HG02623 (cell line): ENCODE measurements at regions not wholly inside any gene's neighbourhood (a gene's known extent, or its start where the extent isn't known, plus 50 kb on each side); places are given as distances from the start of the nearest gene placed in this dataset.
"Not testable (repeated sequence)": the region's sequence is repeated elsewhere in the genome, so short reads cannot be mapped to it uniquely, and the experiment has no call there.

Source experiments
- ATAC-seq: cut with Tn5 transposase; IDR thresholded peaks from one replicate; pipeline ENCODE4 v1.9.1; 2021; ENCODE audit warnings: moderate library complexity; ENCODE audit not compliant: unreplicated experiment

DNA sequence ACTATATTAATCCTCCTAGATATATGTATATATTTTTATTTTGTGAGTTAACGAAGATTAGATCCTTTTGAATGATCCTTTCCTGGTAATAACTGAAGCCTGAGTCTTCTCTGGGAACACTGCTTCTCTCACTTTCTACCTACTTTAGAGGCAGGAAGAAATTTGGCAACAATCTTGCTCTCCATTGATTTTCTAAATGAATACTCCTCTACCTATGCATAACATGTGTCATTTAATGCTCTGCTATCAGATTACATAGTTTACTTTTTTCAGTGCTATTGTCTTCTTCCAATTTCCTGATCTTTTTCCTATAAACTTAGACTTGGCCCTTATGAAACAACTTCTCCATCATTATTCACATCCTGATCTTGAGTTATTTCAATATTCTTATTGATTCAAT lies 60.4 kb upstream of the PDHA2 start:
- no peak for ATAC-seq

DNA sequence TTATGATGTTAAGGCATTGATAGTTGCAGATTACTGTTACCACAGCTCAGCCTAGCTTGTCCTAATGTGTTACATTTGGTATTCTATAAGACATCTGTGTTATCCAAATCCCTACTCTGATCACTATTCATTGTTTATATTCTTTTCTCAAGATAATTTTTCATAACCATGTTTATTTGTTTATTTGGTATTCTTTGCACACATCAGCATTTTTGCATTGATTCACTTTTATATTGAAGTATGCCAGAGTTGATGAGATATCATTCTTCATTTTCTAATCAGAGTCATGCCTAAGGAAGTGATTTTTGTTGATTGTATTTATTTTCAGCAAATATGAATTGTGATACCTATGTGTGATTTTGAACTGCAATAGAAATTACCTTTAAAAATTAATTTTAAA lies 61.2 kb upstream of the PDHA2 start:
- no peak for ATAC-seq

DNA sequence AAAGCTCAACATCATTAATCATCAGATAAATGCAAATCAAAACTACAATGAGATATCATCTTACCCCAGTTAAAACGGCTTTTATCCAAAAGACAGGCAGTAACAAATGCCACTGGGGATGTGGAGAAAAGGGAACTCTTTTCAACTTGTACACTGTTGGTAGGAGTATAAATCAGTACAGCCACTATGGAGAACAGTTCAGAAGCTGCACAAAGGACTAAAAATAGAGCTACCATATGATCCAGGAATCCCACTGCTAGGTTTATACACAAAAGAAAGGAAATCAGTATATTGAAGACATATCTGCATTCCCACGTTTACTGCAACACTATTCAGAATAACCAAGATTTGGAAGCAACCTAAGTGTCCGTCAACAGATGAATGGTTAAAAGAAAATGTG lies 69.3 kb upstream of the PDHA2 start:
- ATAC-seq: not testable (repeated sequence)

DNA sequence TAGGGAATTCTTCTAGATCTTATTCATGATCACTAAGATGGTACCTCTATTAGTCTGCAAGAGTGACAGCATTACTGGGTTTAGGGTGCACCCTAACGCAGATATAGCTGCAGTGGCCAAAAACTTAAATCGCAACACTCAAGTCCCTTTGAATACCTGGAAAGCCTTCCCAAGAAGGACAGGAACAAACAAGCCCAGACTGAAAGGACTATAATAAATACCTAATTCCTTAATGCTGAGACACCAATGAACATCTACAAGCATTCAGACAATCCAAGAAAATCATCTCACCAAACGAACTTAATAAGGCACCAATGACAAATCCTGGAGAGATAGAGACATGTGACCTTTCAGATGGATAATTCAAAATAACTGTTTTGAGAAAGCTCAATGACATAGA lies 74.9 kb upstream of the PDHA2 start:
- no peak for ATAC-seq

GRCh38 chr4:95761871-95762270 lies 78.0 kb upstream of the PDHA2 start:
- ATAC-seq: no peak

DNA sequence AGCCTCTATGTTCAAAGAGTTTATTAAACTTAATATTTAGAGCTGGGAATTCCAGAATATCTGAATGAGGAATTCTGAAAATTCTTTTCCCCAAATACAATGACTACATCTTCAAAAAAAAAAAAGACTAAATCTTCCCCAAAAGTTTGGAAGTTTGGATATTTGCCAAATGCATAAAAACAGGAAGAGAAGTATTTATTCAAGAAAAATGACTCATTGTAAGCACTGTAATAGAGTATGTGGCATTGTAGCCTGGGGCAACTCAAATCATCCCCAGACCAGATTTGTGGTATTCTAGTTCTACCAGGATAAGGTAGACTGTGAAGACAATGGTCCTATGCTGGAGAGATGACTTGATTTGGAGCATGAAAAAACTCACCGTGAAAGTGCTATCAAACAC lies 78.5 kb upstream of the PDHA2 start:
- no peak for ATAC-seq

GRCh38 chr4:95760646-95761045 lies 79.2 kb upstream of the PDHA2 start:
- not testable (repeated sequence) for ATAC-seq

- no peak for ATAC-seq
Observed at GRCh38 chr4:95758001-95758400, 81.9 kb upstream of the PDHA2 start.

GRCh38 chr4:95754667-95755066 lies 85.2 kb upstream of the PDHA2 start:
- ATAC-seq: no peak

DNA sequence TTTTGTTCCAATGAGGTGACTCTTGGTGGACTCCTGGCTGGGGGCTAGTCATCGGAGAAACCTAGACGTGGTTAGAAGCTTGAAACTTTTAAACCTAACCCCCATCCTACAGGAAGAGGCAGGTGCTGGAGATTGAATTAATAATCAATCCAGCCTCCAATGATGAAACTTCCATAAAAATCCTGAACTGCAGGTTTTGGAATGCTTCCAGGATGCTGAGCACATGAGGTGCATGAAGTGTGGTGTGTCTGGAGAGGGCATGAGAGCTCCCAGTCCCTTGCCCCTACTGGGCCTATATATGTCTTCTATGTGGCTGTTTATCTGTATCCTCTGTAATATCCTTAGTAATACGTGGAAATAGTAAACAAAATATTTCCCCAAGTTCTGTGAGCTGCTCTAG lies 90.7 kb upstream of the PDHA2 start:
- no peak for ATAC-seq

DNA sequence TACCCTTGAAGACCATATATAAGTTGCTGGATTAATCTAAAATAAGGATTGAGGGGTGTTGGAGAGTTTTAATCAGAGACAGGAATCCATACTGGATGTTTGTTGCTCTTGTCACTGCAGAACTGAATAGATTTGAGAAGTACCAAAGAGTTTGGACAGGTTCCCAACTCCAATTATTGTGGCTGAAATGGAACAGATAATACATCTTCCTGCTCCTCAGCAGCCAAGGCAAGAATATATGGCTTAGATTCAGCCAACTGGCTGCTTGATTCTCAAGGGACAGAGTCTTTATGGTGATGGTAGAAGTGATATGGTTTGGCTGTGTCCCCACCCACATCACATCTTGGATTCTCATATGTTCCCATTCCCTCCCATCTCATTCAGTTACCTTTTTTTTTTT lies 97.0 kb upstream of the PDHA2 start:
- no peak for ATAC-seq

- ATAC-seq: no peak
Observed at GRCh38 chr4:95742179-95742578, 97.7 kb upstream of the PDHA2 start.

GRCh38 chr4:95732061-95732460 lies 107.8 kb upstream of the PDHA2 start:
- no peak for ATAC-seq

DNA sequence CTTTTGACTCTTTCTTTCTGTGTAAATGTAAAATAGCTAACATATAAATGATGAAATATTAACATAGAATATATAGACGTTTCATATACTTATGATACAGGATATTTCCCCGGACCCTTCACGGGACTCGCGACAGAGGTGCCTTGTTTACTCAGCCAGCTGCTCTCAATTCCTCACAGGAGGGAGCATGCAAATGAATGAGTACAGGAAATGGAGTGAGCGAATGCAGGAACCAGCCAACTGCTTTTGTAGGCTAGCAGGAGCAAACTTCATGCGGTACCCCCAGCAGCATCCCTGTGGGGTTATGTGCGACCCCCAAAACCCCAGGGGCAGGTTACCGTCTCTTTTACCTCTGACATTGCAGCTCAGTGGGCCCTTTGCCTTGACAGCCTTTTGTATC lies 110.3 kb upstream of the PDHA2 start:
- no peak for ATAC-seq

GRCh38 chr4:95728145-95728544 lies 111.7 kb upstream of the PDHA2 start:
- ATAC-seq: no peak

- ATAC-seq: no peak
Observed at GRCh38 chr4:95715830-95716229, 124.1 kb upstream of the PDHA2 start.

- ATAC-seq: no peak
Observed at GRCh38 chr4:95714571-95714970, 125.3 kb upstream of the PDHA2 start.

DNA sequence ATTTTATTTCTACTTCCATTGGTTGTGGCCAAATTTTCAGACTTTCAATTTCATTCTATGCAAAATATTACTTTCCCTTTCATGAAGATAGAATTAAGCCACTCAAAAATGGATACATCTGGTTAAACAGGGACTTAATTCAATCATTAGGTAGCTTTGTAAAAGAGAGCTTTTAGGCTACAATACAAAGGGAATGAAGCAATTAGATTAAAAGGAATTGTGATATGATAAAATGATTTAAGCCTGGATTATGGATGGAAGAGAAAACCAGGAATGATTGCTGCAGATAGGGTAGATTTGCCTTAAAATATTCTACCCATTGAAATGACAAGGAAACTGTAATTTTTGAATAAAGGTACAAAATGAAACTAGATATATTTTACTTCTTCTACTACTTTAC lies 134.6 kb upstream of the PDHA2 start:
- no peak for ATAC-seq

DNA sequence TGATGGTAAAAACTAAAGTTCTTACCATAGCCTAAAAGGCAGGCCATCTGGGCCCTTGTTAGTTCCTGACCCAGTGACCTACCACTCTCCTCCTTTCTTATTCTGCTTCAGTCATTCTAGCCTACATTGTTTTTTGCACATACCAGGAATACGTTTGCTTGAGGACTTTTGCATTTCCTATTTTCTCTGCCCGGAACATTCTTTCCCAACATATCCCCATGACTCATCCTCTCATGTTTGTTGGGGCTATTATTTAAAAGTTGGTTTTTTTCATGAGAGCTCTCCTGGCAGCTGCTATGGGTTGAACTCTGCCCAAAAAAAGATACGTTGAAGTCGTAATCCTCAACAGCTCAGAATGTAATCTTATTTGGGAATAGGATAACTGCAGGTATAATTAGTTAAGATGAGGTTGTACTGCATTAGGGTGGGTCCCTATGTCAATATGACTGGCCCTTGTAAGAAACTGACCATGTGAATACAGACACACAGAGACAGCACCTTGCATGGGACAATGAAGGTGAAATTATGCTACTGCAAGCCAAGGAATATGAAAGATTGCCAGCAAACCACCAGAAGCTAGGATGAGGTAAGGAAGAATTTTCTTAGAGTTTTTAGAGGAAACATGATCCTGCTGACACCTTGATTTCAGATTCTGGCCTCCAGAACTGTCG lies 138.3 kb upstream of the PDHA2 start:
- ATAC-seq: no peak

DNA sequence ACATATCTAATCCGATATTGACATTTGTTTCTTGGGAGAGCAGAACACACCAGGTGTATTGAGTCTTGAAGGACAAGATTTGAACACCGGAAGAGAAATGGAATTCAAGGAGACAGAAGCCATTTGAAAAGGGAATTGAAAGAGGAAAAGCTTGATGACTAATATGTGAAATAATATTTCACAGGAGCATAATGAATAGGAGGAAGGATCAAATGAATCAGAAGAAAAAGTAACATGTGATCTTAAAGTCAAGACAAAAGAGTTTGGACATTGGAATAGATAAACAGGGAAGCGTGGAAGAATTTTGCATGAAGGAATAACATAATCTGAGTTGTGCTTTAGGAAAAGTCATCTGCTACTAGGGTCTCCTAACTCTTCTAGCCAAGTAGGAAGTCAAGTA lies 145.5 kb upstream of the PDHA2 start:
- no peak for ATAC-seq

GRCh38 chr4:95693594-95693993 lies 144.8 kb upstream of the UNC5C start:
- no peak for ATAC-seq

GRCh38 chr4:95676190-95676589 lies 127.4 kb upstream of the UNC5C start:
- ATAC-seq: no peak

GRCh38 chr4:95675623-95676022 lies 126.8 kb upstream of the UNC5C start:
- ATAC-seq: no peak
